RPMI7951 (cell line): ENCODE measurements at regions not wholly inside any gene's neighbourhood (a gene's known extent, or its start where the extent isn't known, plus 50 kb on each side); places are given as distances from the start of the nearest gene placed in this dataset.

Experiments
- DNase-seq: peaks from one replicate; pipeline ENCODE4 v3.0.0-alpha.2; 2012; ENCODE audit warnings: low read depth

DNA sequence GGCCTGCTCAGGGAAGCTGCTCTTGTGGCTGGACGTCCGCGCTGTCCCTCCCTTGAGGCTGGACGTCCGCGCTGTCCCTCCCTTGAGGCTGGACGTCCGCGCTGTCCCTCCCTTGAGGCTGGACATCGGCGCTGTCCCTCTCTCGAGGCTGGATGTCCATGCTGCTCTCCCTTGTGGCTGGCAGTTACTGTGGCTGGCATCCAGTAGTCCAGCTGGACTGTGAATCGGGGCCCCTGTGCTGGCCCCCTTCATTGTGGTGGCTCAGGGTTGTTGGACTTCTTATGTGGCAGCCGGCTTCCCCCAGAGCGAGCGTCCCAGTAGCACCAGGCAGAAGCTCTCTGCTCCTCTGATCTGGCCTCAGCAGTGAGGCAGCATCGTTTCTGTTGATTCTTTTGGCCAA lies 141.5 kb downstream of the IRF8 start:
- DNase-seq = no peak

DNA sequence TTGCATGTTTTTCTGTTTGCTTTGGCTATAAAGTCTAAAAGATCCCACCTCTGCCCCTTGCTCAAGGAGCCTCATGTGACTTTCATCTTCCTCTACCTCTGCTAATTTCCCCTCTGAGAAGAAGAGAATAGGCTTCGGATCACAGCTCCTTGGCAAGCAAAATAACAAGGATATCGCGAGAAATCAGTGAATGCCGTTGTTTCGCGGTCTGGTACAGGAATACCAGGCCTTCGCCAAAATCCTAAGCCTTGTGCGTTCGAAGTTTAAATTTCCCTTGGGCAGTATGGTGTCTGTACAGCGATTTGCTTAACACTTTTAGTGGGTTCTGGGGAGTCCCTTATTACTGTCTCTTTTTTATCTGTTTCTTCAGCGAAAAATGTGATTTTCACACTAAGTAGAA lies 142.3 kb downstream of the IRF8 start:
- no peak for DNase-seq

DNA sequence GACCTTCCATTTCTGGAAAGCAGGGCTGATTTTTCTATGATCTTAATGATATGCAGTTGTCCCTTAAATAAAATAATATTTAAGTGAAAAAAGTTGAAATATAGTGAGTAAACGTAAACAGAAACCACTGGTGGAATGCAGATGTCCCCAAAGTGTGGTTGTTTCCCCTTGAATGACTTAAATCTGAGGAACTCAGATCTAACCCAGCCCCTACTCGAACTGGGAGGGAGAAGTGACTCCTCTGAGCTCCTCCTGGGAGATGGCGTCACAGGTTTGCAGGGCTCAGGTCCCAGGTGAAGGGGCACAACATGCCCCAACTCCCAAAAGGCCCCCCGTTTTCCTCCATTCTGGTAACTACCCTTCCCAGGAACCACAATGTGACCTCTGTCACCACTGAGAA lies 142.8 kb downstream of the IRF8 start:
- no peak for DNase-seq

DNA sequence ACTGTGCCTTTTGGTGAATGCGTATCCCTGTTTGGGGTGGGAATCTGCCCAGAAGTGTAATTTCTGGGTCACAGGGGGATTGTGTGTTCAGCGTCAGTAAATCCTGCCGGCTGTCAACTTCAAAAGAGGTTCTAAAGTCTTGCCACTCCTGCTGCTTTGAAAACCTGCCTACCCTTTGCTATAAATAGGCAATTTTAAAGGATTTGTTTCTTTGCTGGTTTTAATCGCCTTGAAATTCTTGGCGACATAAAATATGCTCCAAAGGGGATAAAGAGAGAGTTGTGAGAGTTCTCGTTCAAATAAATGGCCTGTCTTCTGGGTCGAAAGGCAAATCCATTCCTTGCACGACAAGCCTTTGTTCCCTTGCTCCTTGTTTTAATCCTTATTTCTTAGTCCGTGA lies 143.4 kb downstream of the IRF8 start:
- DNase-seq = no peak

DNA sequence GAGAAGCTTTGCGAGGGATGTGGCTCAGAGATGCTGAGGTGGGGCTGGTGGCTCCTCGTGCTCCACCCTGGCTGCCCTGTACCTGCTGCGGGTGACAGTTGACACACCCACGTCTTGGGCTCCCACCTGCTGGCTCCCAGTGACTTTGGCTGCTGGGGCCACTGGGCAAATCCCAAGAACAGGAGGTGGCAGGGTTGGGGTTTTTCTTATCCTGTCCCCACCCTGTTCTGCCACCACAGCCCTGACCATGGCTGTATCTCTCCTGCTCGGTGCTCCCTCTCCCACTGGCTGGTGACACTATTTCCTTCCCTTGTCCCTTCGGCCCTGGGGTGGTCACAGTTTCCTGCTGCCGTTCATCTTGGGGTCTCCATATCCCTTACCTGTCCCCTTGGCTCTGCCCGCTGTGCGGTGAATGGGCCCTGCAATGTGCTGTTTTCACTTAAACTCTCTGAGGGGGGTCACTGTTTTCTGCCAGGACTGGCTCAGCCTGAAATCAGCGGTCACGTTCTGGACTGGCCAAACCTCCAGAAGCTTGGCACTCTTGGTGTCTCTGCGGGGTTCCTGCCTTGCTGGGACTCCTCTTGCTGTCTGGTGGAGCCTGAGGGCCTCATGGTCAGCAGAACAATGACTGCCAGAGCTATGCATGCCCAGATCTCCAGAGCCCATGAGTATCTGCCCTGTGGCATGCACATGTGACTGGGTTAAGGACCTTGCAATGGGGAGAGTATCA lies 144.2 kb downstream of the IRF8 start:
- DNase-seq = no peak

DNA sequence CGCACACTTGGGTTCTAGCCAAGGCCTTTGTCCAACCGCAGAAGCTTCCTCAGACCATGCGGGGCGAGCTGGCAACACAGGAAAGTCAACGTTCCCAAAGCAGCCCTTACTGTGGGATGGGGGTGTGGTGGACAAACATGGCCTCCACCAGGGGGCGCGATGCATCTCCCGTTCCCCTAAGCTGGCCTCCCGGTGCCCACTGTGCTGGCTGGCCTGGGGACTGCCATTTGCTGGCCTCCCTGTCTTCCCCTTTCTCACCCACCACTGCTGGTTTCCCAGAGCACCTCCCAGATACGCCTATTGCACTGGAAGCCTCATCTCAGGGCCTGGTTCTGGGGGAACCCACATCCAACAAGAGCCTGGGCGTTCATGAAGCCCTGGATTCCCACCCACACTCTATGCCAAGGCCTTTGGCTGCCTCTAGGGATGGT lies 145.3 kb downstream of the IRF8 start:
- DNase-seq = peak; percentile 38

DNA sequence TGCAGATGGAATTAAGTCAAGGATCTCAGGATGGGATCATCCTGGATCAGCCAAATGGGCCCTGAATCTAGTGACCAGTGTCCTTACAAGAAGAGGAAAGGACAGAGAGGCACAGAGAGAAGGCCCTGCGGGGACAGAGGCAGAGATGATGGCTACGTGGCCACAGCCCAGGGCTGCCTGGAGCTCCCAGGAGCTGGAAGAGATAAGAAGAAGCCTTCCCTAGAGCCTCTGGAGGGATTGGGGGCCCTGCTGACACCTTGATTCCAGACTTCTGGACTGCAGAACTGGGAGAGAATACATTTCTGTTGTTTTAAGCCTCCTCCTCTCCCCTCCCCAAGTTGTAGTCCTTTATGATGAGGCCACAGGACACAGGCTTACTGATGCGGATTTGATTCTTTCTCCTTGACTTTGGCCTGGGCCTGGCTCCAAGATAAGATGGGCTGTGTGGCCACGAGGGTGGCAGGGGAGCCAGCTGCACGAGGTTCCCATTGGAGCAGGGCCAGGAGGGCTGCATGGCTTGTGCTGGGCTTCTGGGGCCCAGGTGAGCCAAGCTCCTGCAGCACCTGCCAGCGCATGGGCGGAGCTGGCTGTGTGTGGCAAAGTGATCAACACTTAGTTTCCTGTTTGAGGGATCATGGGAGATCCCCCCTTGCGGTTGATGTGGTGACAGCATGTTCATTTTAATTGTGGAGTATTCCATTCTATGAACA lies 146.1 kb downstream of the IRF8 start:
- DNase-seq = no peak

DNA sequence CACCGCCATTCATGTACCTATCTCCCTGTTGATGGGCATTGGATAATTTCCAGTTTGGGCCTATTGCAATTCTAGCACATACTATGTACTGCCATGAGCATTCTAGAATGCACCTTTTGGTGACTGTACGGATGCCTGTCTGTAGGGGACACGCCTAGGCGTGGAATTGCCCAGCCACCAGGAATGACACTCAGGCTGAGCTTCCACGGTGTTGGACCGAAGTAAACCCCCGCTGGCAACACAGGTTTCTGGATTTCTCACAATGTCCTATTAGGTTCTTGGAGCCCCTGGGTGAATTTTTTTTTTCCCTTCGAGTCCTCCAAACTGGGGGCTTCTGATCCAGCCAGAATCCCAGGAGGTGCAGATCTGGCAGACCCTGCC lies 146.6 kb downstream of the IRF8 start:
- no peak for DNase-seq

DNA sequence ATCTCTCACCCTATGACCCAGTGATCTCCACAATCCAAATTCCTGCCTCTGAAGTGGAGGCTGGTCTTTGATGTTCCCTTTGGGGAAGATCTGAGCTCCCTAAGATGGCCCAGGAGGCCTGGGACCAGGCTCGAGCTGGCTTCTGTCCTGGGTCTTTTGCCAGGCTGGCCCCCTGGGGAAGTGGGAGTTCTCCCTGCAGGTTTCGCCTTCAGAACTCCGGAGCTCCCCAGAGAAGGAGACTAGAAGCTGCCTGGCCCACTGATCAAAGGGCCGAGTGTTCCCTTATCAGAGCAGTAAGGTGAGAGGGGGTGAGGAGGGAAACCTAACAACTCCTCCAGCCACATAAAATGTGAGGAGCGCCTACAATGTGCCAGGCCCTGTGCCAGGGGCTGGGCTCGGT lies 147.1 kb downstream of the IRF8 start:
- DNase-seq = no peak

DNA sequence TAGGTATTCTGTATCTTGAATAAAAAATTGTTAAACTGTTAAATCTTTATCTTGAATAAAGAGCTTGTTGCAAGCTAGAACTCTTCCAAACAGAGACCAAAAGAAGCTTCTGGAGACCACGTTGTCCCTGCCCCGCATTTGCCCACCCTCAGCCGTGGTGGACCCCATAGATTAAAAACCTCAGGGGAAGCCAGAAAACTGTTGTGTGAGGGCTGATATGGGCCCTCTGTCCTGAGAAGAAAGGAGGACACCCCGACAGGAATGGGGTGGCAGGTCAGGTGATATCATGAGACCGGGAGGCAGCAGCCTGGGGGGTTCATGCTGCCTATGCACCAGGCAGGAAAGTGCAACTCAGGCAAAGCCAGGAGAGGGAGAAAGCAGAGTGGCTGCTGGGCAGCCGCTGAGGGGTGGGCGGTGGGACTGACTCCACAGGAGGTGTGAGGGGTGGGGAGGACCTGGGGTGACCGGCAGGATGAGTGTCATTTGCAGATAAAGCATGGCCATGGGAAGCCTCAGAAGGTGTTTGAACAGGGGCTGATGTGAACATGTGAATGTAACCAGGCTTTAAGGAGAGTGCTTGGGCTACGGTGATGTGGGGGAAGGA lies 147.8 kb downstream of the IRF8 start:
- no peak for DNase-seq

DNA sequence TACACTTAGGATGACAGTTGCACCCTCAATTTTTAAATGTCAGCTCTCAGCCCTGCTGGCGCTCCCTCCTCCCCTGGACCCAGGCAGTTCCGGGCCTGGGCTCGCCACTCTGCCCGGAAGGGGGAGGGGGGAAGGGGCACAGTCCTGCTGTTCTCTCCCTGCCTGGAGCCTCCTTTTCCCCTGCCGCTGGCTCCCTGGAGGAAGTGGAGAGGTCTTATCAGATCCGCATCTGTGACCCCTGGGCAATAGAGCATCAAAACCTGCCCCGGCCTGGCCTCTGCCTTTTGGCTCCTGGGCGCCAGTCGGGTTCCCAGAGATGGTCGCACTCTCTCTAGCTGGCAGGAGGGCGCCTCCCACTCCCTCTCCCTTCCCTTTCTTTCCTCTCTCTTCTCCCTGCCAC lies 149.3 kb downstream of the IRF8 start:
- no peak for DNase-seq

DNA sequence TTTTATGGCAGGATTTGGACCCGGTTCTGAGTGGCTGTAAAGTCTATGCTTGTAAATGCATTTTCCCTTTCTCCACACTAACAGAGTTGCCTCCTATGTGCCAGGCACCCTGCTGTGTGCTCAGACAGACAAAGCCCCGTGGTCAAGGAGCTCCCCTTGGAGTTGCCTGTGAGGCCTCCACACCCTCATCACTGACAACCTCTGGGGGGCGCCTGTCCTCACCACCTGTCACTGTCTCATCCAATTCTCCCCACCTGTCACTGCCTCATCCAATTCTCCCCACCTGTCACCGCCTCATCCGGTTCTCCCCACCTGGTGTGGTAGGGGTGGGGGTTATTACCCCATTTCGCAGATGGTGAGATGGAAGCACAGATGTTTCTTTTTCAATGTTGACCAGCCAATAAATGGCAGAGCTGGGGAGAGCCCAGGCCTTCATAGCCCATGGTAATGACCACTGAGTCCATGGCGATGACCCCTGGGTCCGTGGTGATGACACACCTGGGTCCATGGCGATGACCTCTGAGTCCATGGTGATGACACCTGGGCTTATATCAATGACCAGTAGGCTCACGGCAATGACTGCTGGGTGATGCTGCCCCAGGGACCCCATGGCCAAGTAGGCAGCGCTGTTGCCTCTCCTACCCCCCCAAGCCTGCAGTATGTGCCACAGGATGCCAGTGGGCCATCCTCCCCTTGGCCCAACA lies 150.1 kb downstream of the IRF8 start:
- DNase-seq = no peak

DNA sequence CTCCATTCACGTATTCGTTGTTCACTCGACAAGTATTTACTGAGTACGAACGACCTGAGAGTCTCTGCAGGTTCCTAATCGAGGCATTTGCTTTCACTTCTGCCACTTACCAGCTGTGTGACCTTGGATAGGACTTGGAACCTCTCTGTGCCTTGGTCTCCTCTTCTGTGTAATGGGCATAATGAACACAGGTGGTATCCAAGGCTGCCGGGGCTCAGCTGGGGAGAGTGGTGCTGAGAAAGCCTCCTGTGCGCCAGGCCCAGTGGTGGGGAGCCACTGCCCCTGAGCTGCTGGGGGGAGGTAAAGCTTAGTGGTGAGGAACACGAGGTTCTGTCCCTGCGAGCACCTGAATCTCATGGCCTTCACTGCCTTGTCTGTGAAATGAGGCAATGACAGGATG lies 150.7 kb downstream of the IRF8 start:
- no peak for DNase-seq

DNA sequence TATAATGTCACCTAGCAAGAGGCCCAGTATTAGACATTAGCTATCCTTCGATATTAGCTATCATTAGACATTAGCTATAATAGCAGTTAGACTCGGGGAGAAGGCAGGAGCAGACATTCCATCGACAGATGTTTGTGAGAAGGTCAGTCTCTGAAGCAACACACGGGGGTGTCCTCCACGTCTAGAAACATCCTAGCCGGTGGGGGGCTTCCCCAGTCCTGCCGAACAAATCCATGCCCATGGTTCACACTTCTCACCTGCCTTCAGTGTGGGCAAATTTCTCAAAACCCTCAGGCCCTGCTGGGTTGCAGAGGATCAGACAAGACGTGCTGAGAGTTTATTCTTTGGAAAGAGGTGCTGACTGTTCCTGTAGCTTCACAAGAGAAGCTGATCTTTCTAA lies 151.1 kb downstream of the IRF8 start:
- no peak for DNase-seq

DNA sequence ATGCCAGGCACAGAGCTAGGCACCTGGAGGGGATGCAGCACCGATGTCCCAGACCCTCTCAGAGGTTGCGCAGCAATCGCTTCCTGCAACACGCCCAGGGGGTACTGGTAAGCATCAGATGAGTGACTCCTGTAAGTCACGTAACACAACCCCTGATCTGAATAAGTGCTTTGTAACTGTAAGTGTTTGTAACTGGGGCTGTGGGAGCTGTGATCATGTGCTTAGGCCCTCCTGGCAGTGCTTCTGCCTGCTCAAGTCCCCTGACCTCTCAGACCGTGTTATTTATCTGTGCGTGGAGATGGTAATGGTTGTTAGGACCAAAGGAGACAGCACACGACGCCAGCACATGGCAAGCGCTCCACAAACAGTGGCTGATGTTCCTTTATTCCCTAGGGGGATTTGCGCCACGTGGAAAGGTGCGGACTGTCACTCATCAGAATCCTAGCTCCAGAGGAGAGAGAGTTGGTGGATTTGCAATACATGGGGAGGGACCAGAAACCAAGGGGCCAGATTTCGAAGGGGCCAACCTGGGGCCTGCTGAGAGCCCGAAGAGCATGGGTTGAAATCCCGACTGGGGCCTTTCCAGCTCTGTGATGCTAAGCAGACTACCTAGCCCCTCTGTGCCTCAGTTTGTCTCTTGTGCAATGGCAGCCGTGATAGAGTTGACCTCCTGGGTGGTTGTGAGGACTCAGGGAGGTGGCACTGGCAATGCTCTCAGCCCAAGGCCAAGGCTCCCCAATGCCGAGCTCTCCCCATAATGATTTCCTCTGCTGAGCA lies 151.8 kb downstream of the IRF8 start:
- DNase-seq = no peak

DNA sequence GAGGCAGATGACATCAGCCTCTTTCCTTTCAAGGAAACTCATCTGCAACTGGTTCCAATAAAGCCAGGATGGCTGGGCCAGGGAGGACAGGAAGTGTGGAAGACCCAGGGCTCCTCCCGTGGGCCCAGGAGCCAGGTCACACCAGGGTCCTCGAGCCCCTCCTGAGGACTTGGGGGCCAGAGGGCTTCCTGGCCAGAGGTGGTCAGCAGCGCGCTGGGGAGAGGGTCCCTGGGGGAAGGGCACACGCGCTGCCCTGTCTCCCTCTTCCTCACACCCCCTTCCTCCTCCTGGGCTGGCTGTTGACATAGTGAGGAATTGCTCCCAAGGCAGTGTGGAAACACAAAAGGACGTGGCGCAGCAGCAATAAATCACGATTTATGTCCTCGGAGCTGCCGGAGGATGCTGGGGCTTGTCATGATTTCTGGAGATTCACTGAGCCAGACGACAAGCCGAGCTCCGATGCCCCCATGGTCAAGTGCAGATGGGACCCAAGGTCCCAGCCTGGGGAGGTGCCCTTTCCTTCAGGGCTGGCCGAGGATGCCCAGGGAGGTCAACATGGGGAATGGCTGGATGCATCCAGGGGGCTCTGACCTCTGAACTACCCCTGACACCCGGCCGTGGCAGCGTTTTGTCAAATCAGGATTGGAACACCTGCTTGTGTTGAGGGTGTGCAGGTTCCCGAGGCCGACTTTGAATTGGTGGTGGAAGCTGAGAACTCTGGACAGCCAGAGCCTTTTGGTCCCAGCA lies 152.6 kb downstream of the IRF8 start:
- DNase-seq = no peak

DNA sequence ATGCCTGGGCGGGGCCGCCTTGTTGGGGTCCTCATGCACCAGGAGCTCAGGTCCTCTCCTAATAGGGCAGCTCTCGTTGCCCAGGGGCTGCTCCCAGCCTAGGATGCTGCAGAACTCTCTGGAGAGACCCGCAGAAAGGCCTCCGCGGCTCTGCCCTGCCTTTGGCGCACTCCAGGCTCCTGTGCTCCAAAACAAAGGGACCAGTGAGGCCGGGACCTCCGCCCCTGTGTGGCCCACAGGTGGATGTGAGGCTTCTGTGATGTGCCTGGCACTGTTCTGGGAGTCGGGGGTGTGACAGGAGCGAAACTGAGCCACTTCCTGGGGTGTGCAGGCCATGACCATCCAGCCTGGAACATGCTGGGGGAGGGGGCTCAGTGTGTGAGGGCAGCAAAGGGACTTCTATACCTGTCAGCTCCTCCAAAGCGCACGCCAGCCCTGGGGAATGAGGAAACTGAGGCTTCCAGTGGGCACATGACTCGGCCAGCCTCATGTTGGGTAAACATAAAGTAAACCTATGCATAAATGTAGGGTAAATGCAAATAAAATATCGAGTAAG lies 153.2 kb downstream of the IRF8 start:
- DNase-seq = no peak

DNA sequence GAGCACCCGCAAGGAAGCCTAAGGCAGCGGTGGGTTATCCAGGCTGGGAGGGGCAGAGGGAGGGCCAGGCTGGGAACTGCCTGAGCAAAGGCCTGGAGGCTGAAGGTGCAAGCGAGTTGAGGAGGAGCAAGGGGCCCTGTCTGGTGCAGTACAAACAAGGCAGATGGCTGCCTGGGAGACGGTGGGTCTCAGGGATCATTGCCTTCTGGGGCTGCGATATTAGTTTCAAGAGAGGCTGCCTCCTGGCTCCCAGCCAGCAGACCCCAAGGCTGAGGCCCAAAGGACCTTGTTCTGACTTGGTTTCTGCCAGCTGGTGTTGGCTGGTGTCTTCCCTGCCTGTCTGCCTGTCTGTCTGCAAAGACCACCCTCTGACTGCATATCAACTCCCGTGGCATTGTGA lies 154.0 kb downstream of the IRF8 start:
- no peak for DNase-seq

DNA sequence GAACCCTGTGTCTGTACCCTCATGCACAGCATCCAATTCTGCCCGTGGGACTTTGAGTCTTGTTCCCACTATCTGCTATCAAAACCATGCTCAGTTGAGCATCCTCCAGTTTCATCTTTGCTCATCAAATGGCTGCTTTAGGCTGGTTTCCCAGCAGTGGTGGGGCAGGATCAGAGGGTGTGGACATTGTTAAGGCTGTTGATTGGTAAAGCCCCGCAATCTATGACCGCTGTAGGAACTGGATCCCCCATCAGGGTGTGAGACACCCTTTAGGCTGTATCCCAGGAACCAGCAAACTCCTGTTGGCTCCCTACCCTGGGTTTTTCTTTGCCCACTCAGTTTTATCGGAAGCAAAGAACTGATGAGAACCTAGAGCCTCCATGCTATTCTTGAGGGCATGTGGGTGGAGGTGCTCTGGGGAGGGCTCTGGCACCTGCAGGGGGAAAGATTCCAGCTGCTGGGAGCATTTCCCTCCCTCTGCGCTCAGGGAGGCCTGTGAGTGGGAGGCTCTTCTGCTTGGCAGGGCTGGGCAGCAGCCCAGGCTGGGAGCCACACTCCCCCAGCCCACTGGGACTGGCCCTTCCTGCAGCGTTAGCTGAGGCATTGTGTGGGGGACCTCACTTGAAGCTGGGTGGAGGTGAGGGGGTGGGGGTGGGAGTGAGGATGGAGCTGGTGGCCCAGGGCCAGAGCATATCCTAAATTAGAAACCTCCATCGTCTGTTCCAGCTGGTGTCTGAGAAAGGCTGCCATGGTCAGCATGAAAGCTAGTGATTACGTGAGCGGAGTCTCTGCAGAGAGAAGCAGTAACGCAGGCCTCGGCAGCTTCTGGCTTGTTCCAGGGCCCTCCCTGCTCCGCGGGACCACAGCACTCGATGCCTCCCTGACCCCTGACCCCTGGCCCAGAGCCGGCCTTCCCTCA lies 160.6 kb downstream of the IRF8 start:
- no peak for DNase-seq
